ENCODE measurements at regions not wholly inside any gene's neighbourhood (a gene's known extent, or its start where the extent isn't known, plus 50 kb on each side); places are given as distances from the start of the nearest gene placed in this dataset.

DNA sequence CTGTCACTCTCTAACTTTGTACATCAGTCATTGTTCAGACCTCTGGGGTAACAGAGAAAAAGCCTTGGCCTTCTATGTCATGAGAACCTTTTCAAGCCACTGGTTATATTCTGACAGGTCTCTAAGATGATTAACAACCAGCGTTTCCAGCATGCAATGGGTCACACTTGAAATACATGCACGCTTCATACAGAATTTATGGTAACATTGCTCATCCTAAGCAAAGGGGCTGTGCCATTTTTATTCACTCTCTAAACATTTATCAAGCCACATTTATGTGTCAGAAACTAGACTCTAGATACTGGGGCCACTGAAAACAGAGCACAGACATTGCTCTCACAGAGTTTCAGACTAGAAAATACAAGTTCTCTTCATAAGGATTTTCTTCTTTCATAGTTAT lies 501.4 kb upstream of the DAB1 start:
- DNase-seq (ENCODE audit: low spot score), result no peak

DNA sequence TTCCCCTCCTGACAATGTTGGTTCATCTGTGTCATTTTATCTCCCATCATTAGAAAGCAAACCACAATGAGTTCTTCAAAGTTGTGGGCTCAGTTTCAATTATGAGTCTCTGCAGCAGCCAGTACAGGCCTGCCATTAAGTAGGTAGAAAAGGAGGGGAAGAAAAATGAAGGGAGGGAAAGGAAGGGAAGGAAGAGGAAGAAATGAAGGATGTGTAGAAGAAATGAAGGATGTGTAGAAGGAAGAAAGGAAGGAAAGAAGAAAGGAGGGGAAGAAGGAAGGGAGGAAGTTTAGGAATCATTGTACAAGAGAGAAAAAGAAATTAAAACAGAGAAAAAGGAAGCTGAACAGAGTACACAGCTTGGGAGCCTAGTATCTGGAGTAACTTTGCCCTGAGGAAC lies 498.3 kb upstream of the DAB1 start:
- DNase-seq (ENCODE audit: low spot score), result no peak

DNA sequence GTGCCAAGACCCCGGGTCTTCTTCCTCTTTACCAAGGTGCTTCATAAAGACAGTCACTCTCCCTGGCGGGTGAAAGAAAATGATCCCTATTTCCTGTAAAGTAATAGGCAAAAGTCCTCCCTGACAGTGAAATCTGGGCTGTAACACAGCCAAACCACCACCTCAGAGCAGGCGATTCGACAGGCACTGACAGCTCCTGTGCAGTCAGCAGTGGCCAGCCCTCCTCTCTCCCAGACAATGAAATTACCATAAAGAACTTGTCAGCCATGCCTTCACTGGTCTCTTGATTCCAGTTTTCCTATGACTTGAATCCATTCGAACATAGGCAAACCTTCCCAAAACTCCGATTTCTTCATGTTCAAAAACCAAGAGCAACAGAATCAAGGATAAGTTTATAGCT lies 492.2 kb upstream of the DAB1 start:
- no peak for DNase-seq (ENCODE audit: low spot score)

DNA sequence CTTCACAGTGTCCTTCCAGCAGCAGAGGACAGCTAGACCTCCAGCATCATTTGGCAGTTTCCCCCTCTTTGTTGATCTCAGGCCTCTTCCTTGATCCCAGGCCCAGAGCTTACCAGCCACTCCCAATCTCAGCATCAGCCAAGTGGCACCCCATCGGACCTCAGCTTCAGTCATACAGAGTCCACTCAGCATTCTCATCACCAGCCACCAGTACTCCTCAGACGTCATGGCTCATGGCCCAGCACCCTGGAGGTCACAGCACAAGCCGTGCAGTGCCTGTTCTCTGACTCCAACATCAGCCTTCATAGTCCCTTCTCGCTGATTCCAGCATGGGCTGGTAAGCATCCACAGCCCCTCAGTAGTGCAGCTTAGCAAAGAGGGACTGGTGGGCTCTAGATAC lies 487.6 kb upstream of the DAB1 start:
- DNase-seq (ENCODE audit: low spot score), result no peak

DNA sequence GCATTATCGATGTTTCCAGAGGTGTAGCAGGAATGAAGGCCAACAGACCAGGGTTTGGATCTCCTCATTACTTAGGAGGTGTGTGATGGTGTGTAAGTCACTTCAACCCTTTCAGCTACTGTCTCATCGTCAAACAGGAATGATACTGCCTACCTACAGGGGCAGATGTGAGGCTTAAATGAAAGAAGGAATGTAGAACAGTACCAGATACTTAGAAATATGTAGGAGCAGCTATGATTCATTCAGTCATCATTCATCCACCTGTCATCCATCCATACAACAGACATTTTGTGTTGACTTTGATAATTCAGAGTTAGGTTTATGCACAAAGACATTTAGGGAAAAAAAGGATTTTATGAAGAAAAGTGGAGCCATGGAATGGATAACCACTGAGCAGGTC lies 486.9 kb upstream of the DAB1 start:
- no peak for DNase-seq (ENCODE audit: low spot score)

DNA sequence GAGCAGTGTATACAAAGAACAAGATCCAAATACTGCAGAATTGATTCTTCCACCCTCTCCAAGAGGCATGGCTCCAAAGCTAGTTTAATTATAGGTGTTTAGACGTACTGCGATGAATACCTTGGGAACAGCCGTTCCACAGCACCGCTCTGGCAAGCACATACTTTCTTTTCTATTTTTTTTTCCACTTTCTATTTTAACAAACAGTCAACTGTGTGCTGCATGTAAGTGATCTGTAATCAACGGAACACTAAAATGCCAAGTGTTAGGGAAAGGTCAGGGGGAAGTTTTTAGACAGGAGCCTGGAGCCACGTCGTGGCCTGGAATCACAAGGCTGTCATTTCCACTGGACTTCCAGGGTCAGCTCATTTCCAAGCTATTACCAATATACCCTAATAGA lies 486.4 kb upstream of the DAB1 start:
- DNase-seq (ENCODE audit: low spot score), result no peak

DNA sequence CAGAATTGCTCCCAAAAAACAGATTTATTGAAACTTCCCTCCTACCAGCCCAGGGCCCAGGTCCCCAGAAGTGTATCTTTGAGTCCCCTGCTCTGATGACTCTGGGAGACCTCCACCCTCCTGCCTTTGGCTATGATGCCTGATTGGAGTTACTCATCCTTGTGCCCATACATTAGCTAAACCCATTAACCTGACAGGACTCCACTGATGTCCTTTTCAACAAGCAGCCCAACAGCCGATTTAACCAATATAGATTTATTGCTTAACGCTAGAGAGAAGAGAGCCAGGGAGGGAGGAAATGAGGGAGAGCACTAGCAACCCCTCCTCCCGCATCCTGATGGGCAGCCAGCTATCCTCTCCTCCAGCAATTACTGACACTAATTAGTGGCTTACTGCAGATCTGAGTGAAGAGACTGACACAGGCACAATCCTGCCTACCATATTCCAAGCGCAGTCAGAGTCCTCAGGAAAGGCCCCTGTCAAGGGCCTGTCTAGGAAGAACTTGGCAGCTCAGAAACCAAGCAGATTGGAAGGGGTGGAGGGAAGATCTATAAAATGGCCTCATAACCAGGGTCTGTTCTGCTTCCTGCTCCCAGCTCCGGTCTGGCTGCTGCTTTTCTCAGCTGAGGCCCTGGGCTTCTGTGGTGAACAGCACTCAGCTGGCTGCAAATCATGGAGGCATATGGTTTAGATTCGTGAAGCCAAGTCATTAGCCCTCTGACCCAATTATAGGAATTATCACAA lies 484.5 kb upstream of the DAB1 start:
- no peak for DNase-seq (ENCODE audit: low spot score)

DNA sequence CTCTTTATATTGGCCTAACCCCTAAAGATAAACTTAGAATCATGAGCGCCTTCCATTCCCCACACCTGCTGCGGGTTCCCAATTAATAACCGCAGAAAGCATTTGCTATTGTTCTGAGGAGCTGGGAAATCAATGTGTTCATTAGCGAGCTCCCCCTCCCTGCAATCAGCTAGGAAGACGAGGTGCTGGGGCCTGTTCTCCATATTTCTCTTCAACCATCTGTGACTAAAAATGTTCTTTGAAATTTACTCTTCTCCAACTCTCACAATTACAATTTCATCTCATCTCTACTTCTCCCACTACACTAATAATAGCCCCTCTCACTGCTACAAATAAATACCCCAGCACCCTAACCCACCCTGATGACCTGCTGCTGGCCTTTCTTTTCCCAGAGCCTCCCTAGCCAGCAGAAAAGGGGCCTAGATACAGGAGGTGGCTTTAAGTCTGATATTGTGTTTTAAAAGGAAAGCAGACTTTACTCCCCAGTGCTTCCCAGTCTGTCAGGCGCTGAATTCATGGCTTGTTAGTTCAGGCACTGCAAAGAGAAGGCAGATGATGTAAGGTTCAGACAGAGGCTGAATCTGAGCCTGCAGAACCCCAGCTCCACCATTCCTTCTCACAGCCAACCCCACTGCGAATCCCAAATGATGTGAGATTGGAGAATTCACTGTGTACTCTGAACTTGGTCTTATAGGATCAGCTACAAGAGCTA lies 477.5 kb upstream of the DAB1 start:
- DNase-seq (ENCODE audit: low spot score), result no peak

DNA sequence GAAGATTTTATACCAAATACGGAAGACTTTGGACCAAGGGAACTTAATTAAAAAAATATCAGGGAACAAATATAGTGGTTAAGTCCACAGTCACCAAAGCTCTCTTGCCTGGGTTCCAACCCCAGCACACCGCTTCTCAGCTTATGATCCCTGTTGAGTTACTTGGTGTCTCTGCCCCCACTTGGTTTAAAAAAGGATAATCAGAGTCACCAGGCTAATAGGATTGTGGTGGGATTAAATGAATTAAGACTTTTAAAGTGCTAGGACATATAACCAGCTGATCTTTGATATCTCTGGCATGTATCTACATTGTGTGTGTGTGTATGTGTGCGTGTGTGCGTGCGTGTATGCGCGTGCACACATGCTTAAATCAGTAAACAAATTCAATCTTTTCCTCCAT lies 474.7 kb upstream of the DAB1 start:
- no peak for DNase-seq (ENCODE audit: low spot score)

DNA sequence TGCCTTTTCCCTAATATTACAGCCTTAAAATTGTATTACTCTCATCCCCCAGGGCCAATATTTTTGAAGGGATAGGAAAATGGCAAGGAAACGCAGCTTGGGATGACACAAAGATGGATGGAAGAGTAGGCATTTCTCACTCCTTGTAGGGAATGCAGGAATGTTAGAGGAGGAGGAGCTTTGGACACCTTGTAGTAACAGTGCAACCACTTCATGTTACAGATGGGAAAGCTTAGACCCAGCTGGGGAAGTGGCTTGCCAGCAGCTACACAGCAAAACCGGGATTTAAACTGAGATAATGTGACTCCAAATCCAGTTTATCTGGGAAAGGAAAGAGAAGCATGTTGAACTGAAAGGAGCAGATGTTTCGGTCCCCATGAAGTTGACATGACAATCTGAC lies 473.7 kb upstream of the DAB1 start:
- DNase-seq (ENCODE audit: low spot score), result no peak

DNA sequence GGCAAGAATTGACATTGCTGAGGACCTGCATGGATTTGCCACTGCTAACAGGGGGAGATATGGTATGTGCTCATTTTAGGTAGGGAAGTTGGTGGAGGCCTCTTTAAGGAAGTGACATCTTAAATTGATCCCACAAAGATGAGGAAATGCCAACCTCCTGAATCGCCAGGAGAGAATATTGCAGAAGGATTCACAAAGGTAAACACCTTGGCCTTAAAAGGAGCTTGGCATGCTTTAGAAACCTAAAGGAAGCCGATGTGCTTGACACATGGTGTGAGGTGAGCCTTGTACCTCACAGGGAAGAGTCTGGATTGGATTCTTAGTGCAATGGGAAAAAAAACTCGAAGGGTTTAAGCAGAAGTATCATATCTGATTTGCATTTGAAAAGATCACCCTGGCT lies 470.5 kb upstream of the DAB1 start:
- no peak for DNase-seq (ENCODE audit: low spot score)

DNA sequence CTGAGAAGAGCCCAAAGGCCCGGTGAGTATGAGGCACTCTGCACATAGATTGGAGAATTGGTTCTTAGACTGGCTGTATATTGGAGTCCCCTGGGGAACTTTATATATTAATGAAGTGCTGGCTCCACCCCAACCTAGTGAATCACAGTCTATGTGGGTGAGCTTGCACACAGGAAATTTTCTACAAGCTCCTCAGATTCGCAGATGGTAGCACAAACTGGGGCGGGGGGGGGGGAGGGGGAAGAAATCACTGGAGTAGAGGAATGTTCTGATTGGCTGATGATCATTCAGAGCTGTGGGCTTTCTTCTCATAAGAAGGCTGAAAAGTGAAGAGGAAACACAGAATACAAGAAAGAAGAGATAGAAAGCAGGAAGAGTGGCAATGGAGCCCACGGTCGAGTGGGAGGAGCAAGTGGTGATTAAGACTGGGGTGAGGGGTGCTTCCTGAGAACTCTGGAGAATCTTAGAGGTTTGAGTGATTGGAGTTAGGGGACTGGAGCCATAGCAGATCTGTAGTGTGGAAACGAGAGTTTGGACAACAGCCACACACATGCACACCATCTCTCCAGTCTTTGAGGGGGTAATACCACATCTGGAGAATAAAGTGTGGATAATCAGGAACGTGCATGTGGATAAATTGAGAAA lies 465.9 kb upstream of the DAB1 start:
- no peak for DNase-seq (ENCODE audit: low spot score)

DNA sequence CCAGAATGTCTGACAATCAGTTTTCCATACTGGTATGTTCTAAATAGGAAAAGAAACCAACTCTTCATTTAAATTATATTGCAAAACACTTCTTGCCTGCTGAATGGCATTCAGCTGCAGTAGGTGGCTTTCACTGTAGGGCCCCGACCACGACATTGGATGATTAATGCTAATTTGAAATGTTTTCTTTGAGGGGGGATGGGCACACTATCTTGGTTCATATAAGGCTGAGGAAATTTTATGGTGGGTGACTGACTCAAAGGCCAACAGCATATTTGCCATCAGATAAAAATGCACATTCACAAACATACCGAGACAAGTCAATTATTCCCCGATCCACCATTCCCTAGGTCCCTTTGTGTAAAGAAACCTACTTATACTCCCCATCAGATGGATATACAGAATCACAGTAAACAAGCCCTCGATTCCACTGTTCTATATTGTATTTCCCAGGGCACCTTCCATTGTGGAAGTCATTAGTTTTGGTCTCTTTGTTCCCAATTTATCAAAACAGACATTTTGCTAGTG lies 464.2 kb upstream of the DAB1 start:
- DNase-seq (ENCODE audit: low spot score), result no peak

DNA sequence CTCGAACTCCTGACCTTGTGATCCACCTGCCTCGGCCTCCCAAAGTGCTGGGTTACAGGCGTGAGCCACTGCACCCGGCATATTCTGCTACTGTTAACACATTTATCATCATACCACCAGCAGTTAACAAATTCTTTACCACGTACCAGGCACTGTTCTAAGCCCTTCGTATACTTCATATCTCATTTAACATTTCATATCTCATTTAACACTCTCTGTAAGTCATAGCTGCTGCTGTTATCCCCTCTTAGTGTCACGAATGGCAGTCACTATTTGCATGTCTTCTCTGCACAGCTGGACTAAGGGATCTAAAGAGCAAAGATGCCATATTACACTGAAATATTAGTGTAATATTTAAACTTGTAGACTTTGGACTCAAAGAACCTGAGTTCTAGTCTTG lies 462.5 kb upstream of the DAB1 start:
- DNase-seq (ENCODE audit: low spot score), result no peak

DNA sequence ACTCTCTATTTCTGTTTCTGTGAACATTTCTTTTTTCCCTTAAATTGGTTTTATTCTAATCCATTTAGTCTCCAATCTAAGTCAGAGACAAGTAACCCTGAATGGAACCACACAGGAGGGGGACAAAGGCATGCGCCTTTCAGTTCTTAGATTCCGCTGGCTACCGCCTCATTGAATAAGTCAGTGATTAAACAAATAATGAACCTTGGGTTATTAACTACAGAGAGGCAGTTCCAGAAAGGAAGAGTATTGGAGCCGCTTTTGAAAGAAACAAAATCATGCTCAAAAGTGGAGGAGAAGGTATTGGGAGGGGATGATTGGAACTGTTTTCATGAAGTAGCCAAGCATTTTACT lies 459.8 kb upstream of the DAB1 start:
- DNase-seq (ENCODE audit: low spot score), result no peak

DNA sequence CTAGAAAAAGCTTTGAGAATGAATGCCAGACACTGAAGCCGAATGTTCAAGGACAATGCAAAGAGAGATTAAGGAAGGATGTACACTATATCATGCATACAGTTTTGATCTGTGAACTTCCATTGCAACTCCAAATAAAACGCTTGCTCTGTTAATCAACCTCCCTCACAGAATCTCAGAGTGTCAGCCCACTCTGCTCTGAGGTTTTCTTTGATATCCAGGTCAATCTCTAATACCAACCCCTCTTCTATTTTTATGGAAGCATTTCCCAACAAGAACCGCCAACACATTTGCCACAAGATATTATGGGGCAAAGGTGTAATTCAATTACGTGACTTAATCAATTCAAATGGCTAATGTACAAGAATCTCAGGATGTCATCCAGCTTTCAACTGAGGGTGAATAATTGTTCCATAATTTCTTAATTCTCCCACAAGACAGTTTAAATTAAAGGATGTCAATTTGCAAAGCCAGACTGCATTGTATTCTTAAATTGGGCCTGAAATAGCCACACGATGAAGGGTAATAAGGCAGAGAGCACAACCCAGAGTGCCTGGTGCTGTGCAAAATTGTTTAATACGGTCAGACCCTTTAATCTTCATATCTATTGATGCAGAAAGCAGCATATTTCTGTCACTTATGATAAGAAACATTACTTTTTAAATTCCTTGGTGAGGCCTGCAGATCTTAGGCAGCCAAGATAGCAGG lies 459.2 kb upstream of the DAB1 start:
- DNase-seq (ENCODE audit: low spot score), result no peak

DNA sequence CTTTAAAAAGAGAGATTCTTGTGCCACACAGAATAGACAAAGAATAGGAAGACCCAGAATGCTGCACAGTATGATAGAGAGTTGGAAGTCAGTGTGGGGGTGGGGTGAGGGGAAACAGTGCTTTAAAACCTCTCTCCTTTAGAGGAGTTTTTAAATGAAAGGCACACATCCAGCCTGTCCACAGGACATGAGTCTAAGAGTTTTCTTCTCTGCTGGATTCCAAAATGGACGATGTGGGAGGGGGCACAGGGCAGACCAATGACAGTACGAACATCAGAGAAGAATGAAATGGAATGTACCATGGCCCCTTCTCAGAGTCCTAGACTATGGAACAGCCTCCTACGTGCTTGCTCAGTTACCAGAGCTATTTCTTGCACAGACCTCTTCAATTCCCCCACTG lies 458.2 kb upstream of the DAB1 start:
- DNase-seq (ENCODE audit: low spot score), result no peak

DNA sequence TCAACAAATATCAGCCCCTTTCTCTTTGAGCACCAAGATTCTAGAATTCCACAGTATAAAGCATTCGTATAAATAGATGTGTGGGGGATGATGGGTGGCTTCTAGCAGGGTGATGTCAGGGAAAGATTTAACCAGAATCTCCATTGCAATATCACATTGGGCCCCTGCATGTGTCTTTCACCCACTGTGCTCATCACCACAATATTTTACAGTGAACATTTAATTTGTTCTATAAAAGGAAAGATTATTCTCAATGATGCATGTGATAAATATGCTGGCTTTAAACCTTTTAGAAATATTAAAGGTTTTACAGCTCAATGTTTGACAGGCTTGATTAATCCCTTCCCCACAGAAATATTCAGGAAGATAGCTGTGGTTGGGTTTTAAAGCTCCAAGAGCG lies 457.8 kb upstream of the DAB1 start:
- DNase-seq (ENCODE audit: low spot score), result no peak

DNA sequence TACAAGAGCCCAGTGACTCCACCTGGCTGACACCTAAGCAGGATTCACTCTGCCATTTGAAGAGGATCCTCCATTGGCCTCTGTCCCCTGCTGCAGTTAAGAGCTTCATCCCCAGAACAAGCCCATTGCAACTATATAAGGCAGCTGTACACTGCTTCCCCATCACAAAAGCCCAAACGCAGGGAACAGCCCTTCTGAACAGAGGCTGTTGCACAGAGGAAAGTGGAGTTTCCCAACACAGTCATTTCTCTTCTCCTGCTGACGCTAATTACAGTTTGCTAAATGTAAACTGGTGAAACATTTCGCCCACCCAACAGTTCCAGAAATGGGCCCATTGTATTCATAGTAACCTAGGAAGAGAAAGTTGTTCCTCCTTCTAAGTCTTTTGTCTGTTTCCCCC lies 455.8 kb upstream of the DAB1 start:
- no peak for DNase-seq (ENCODE audit: low spot score)

DNA sequence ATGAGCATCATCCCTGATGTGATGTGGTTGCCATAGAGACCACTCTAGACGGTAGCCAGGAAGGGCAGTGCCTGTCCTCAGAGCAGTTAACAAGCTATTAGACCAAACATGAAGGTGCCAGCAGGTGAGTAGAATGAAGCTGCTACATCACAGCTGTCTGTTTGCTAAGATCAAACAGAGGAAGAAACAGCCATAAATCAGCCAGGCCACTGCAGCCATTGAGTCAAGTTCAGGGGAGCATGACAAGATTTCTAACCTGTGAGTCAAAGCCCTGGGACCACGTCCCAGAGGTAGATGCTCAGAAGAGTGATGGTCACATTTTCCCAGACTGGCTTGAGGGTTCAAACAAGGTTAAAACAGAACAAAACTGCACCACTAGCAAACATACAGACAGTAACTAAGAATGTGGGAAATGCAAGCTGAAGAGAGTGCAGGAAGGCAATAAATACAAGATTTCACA lies 450.6 kb upstream of the DAB1 start:
- no peak for DNase-seq (ENCODE audit: low spot score)

DNA sequence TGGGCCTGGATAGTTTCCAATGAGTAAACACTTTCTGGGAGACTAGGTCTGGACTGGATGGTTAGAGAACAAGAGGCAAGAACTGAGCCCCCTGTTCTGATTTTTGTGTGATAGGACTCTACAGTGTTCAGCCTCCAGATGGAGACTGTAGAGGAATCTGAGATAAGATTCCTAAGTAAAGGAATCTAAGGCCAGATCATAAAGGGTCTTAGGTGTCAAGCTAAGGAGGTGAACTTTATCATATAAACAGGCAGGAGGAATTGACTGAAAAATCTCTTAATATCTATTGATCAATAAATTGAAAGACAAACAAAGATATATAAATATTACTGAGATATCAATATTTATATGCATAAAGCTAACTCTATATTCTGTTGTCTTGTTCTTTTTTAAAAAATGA lies 449.1 kb upstream of the DAB1 start:
- DNase-seq (ENCODE audit: low spot score), result no peak

DNA sequence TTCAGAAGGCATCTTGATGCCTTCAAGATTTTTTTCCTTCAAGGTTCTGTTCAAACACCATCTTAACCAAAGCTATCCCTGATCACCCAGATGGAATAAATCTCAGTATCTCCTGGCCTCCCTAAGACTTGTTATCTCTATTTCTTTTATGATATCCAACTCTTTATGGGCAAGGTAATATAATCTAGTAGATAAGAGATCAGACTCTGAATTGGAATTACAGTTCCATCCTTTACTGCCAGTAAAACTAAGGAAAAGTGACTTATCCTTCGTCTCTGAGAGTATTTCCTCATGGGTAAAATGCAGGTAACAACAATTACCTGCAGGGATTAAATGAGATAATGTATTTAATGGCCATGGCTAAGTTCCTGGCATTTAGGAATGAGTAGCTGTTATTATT lies 445.0 kb upstream of the DAB1 start:
- DNase-seq (ENCODE audit: low spot score), result no peak

DNA sequence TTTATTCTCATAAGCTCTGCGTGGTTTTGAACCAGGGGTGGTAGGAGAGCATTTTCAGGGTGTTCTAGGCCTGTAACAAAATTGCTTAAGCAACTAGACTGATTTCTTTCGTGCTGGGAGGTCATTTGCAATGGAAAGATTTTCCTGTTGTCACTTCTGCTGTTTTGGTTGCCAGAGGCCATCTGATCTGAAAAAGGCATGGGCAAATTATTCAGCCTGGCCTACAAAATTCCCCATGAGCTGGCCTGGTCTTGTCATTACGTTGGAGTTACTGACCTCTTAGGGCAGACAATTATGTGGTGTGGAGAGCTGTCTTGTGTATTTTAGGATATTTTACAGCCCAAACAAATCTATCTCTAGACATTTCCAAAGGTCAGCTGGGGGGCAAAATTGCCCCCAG lies 444.4 kb upstream of the DAB1 start:
- DNase-seq (ENCODE audit: low spot score), result no peak

All from NAMALWA (cell line).